HG03060 (cell line): ENCODE measurements at regions not wholly inside any gene's neighbourhood (a gene's known extent, or its start where the extent isn't known, plus 50 kb on each side); places are given as distances from the start of the nearest gene placed in this dataset.

Source experiments
- ATAC-seq: cut with Tn5 transposase; IDR thresholded peaks from one replicate; pipeline ENCODE4 v1.9.1; 2021; ENCODE audit warnings: low read depth, moderate number of reproducible peaks; ENCODE audit not compliant: unreplicated experiment

- peak; percentile 79 for ATAC-seq
These were observed 51.5 kb upstream of the TMEM200A start for GRCh38 chr6:130314271-130314670.

- ATAC-seq, result no peak
These were observed 52.6 kb upstream of the TMEM200A start for GRCh38 chr6:130313206-130313605.

- no peak for ATAC-seq
These were observed 56.8 kb upstream of the TMEM200A start for GRCh38 chr6:130309028-130309427.

GRCh38 chr6:130307752-130308361, 58.0 kb upstream of the TMEM200A start:
- no peak for ATAC-seq

- no peak for ATAC-seq
These were observed 59.4 kb upstream of the TMEM200A start for GRCh38 chr6:130306377-130306776.

DNA sequence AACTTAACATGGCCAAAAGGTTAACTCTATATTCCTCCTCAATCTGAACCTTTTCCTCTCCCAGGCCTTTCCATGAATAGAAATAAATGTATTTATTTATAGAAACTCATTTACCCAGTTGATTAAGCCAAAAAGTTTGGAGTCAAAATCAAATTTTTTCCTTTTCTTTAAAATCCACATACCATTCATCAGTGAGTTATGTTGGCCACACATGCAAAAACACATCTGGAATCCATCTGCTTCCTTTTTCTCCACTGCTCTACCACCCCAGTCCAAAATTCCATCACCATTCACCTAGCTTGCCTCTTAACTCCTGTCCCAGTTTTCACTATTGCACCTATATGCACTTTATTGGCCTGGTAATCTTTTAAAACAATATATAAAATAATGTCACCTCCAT, 62.4 kb upstream of the TMEM200A start:
- ATAC-seq, result no peak

DNA sequence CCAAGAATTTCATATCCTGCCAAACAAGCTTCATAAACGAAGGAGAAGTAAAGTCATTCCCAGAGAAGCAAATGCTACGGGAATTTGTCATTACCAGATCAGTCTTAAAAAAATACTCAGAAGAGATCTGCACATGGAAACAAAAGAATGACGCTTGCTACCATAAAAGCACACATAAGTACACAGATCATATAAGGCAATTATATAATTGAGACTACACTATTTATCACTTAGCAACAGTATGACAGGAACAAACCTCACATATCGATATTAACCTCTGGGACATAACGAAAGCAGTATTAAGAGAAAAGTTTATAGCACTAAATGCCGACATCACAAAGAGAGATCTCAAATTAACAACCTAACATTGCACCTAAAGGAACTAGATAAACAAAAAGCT, 67.6 kb upstream of the TMEM200A start:
- ATAC-seq, result no peak

- no peak for ATAC-seq
These were observed 69.0 kb upstream of the TMEM200A start for GRCh38 chr6:130296854-130297253.

- no peak for ATAC-seq
These were observed 71.0 kb upstream of the SAMD3 start for GRCh38 chr6:130293800-130294199.

GRCh38 chr6:130288065-130288464, 65.3 kb upstream of the SAMD3 start:
- ATAC-seq, result no peak

DNA sequence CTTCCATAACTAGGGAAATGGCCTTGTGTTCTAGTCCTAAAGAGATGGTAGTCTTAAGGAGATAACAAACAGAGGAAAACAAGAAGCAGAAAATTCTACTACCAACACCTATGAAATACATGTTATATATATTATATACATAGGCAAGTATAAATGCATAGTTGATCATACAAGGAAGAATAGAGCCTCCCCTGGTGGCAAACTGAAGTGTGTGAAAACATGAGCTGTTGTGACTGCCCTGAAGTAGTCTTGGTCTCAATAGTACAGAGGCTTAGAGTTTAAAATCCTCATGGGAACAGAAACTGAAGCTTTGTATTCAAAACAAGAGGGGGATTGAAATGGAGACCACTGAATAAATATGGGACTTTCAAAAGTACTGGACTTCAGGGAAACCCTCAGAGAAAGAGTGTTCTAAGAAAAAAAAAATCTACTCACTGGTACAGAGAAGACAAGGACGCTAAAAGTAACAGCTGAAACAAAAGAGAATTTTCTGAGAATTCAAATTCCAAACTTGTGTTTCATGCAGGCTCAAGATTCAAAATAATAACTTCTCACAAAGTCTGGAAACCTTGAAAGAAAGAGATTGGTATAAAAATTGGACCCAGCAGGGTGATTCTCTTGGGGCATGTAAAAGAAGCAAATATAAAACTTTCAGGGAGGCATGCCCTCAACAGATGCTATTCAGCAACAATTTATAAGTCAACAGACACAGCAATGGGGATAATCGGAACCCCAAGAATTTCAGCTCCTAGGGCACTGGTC, 59.7 kb upstream of the SAMD3 start:
- ATAC-seq, result peak; percentile 73

DNA sequence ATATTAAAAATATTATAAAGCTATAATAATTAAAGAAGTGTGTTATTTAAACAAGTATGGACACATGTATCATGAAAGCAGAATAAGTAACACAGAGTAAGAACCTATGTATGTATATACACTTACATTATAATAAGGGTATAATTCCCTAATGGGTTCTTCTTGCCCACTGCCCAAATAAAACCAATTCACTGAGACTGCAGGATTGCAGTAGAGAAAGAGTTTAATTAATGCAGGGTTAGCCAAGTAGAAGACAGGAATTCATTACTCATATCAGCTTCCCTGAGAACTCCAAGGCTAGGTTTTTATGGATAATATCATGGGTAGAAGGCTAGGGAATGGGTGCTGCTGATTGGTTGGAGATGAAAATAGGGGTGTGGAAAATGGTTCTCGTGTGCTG, 53.8 kb upstream of the SAMD3 start:
- no peak for ATAC-seq

DNA sequence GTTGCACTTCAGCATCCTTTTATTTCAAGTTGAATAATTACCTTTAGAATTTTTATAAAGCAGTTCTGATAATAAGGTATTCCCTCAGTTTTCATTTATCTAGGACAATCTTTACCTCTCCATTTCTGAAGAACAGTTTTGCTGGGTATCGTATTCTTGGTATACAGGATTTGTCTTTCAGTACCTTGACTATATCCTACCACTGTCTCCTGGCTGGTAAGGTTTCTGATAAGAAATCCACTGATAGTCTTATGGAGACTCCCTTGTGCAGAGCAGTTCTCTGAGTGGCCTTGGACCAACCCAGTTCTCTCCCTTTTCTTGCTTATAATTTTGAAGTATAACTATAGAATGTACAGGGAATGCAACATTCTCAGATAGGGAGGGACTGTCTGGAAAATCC, 51.3 kb upstream of the SAMD3 start:
- ATAC-seq, result no peak
